Activated CD4-positive, alpha-beta T cell treated with anti-CD3 and anti-CD28 coated beads for 36 hours (primary cell): ENCODE measurements at regions not wholly inside any gene's neighbourhood (a gene's known extent, or its start where the extent isn't known, plus 50 kb on each side); places are given as distances from the start of the nearest gene placed in this dataset.
"Not testable (repeated sequence)": the region's sequence is repeated elsewhere in the genome, so short reads cannot be mapped to it uniquely, and the experiment has no call there.

Experiments used
- ATAC-seq: fragments of 200-7000 bp; cut with Tn5 transposase; one replicate; pipeline ENCODE4 v1.10.0; 2021; ENCODE audit warnings: mild to moderate bottlenecking, moderate library complexity
- CTCF ChIA-PET: fragments of 350-600 bp; sonication (Branson Sonifier 250); formaldehyde crosslinking; loops from one replicate; lab custom pipeline; 2021; ENCODE audit warnings: antibody characterized with exemption; lab: Charles Lee
- POLR2A ChIA-PET: fragments of 350-600 bp; sonication (Branson Sonifier 250); formaldehyde crosslinking; loops from one replicate; lab custom pipeline; 2021; ENCODE audit warnings: antibody characterized with exemption, inconsistent platforms; lab: Charles Lee
- DNase-seq: peaks from one replicate; pipeline ENCODE4 v3.0.0-alpha.2; 2020
- H3K27ac Mint-ChIP-seq: one replicate; pipeline ENCODE4 v1.8.0; 2021; ENCODE audit warnings: mixed read lengths
- H3K27me3 Mint-ChIP-seq: one replicate; pipeline ENCODE4 v1.8.0; 2021; ENCODE audit warnings: mixed read lengths
- H3K36me3 Mint-ChIP-seq: one replicate; pipeline ENCODE4 v1.8.0; 2021; ENCODE audit warnings: low read depth, mixed read lengths
- H3K4me1 Mint-ChIP-seq: one replicate; pipeline ENCODE4 v1.8.0; 2021; ENCODE audit warnings: mixed read lengths
- H3K4me3 Mint-ChIP-seq: one replicate; pipeline ENCODE4 v1.8.0; 2021; ENCODE audit warnings: mild to moderate bottlenecking, moderate library complexity, mixed read lengths
- H3K9me3 Mint-ChIP-seq: one replicate; pipeline ENCODE4 v1.8.0; 2021; ENCODE audit warnings: low read depth, mixed read lengths
- intact Hi-C, 2 experiments: fragments of 100-400 bp; cut with DNase I in 1 of 2; cut with micrococcal nuclease in 1 of 2; formaldehyde crosslinking; loops; one replicate each; pipeline versions ENCODE4 v1.14.2 to v1.15.1; 2022 to 2024; cut with DNase I, micrococcal nuclease

GRCh38 chr19:5245631-5246553 is 94.7 kb downstream of the PTPRS start:
- intact Hi-C loops, result no loop called here
- H3K4me1 Mint-ChIP-seq, result peaks cover 9% of the 10 kb centered on the region
- H3K9me3 Mint-ChIP-seq, result no peaks in the 10 kb centered on the region
- no peaks in the 10 kb centered on the region for H3K36me3 Mint-ChIP-seq
- DNase-seq (no peak), ATAC-seq (no peak)
- H3K4me3 Mint-ChIP-seq, result no peak overlapping the region
- CTCF ChIA-PET, result interaction anchor here (0.7 kb wide), 1 partner anchor 297 kb away, joined by 3 read pairs; no protein-coding TSS in a partner anchor
- no peak overlapping the region for H3K27ac Mint-ChIP-seq
- POLR2A ChIA-PET, result interaction anchor here (0.7 kb wide), 1 partner anchor 275 kb away, joined by 4 read pairs; no protein-coding TSS in a partner anchor
- peaks cover 4% of the 10 kb centered on the region for H3K27me3 Mint-ChIP-seq

GRCh38 chr19:5244351-5244750 is 96.3 kb downstream of the PTPRS start:
- Mint-ChIP-seq H3K9me3 (no peaks in the 10 kb centered on the region), H3K4me3 (no peak overlapping the region), H3K36me3 (no peaks in the 10 kb centered on the region), H3K27me3 (peaks cover 2% of the 10 kb centered on the region), H3K27ac (no peak overlapping the region), H3K4me1 (peaks cover 9% of the 10 kb centered on the region)
- ATAC-seq (no peak), DNase-seq (no peak)
- CTCF ChIA-PET, result no interaction called here
- intact Hi-C loops, result no loop called here
- POLR2A ChIA-PET, result no interaction called here

- no peak overlapping the region for H3K4me3 Mint-ChIP-seq
- no peaks in the 10 kb centered on the region for H3K36me3 Mint-ChIP-seq
- intact Hi-C loops, result no loop called here
- ChIA-PET CTCF (no interaction called here), POLR2A (no interaction called here)
- no peak for ATAC-seq
- peaks cover 2% of the 10 kb centered on the region for H3K27me3 Mint-ChIP-seq
- no peak overlapping the region for H3K27ac Mint-ChIP-seq
- DNase-seq, result no peak
- H3K9me3 Mint-ChIP-seq, result no peaks in the 10 kb centered on the region
- H3K4me1 Mint-ChIP-seq, result peaks cover 9% of the 10 kb centered on the region
These were observed 96.7 kb downstream of the PTPRS start for GRCh38 chr19:5243878-5244277.

GRCh38 chr19:5241896-5242295 is 98.7 kb downstream of the PTPRS start:
- POLR2A ChIA-PET, H3K4me3 Mint-ChIP-seq, DNase-seq, ATAC-seq, H3K27me3 Mint-ChIP-seq, H3K27ac Mint-ChIP-seq, H3K9me3 Mint-ChIP-seq, H3K36me3 Mint-ChIP-seq, intact Hi-C loops, H3K4me1 Mint-ChIP-seq: not testable (repeated sequence)
- CTCF ChIA-PET, result interaction anchor here (0.8 kb wide), 1 partner anchor 163 kb away, joined by 4 read pairs; no protein-coding TSS in a partner anchor

GRCh38 chr19:5240011-5240410 is 100.6 kb downstream of the PTPRS start:
- CTCF ChIA-PET, result no interaction called here
- H3K4me1 Mint-ChIP-seq, result no peaks in the 10 kb centered on the region
- POLR2A ChIA-PET, result no interaction called here

GRCh38 chr19:5238700-5239099 is 101.9 kb downstream of the PTPRS start:
- ChIA-PET CTCF (no interaction called here), POLR2A (no interaction called here)
- Mint-ChIP-seq H3K4me3 (no peak overlapping the region), H3K27me3 (no peaks in the 10 kb centered on the region), H3K27ac (no peak overlapping the region), H3K4me1 (no peaks in the 10 kb centered on the region), H3K36me3 (no peaks in the 10 kb centered on the region), H3K9me3 (no peaks in the 10 kb centered on the region)
- intact Hi-C loops, result no loop called here
- DNase-seq (no peak), ATAC-seq (no peak)

More at GRCh38 chr19:5240011-5240410, 100.6 kb downstream of the PTPRS start:
- intact Hi-C loops, result no loop called here
- H3K27ac Mint-ChIP-seq, result no peak overlapping the region
- H3K9me3 Mint-ChIP-seq, result no peaks in the 10 kb centered on the region
- DNase-seq (no peak), ATAC-seq (no peak)
- no peaks in the 10 kb centered on the region for H3K27me3 Mint-ChIP-seq
- no peaks in the 10 kb centered on the region for H3K36me3 Mint-ChIP-seq
- no peak overlapping the region for H3K4me3 Mint-ChIP-seq

- DNase-seq (no peak), ATAC-seq (no peak)
- no peak overlapping the region for H3K27ac Mint-ChIP-seq
- ChIA-PET POLR2A (no interaction called here), CTCF (no interaction called here)
- intact Hi-C loops, result no loop called here
- H3K27me3 Mint-ChIP-seq, result no peaks in the 10 kb centered on the region
- no peak overlapping the region for H3K4me3 Mint-ChIP-seq
- no peaks in the 10 kb centered on the region for H3K9me3 Mint-ChIP-seq
- no peaks in the 10 kb centered on the region for H3K36me3 Mint-ChIP-seq
- no peaks in the 10 kb centered on the region for H3K4me1 Mint-ChIP-seq
These were observed 102.6 kb downstream of the PTPRS start for GRCh38 chr19:5237939-5238480.

- DNase-seq, result no peak
- POLR2A ChIA-PET, result no interaction called here
These were observed 103.3 kb downstream of the PTPRS start for GRCh38 chr19:5237190-5237780.

GRCh38 chr19:5235458-5236219 is 105.0 kb downstream of the PTPRS start:
- no peaks in the 10 kb centered on the region for H3K4me1 Mint-ChIP-seq
- ChIA-PET CTCF (interaction anchor here (1.1 kb wide), 1 partner anchor 64 kb away, joined by 3 read pairs; no protein-coding TSS in a partner anchor), POLR2A (interaction anchor here (0.7 kb wide), 1 partner anchor 357 kb away, joined by 5 read pairs; no protein-coding TSS in a partner anchor)
- no peaks in the 10 kb centered on the region for H3K36me3 Mint-ChIP-seq
- no peak overlapping the region for H3K4me3 Mint-ChIP-seq
- no peak for DNase-seq
- intact Hi-C loops, result no loop called here
- H3K27me3 Mint-ChIP-seq, result no peaks in the 10 kb centered on the region
- H3K27ac Mint-ChIP-seq, result no peak overlapping the region
- no peaks in the 10 kb centered on the region for H3K9me3 Mint-ChIP-seq
- ATAC-seq, result no peak

More at GRCh38 chr19:5237190-5237780, 103.3 kb downstream of the PTPRS start:
- no peak overlapping the region for H3K4me3 Mint-ChIP-seq
- CTCF ChIA-PET, result no interaction called here
- H3K4me1 Mint-ChIP-seq, result no peaks in the 10 kb centered on the region
- H3K27ac Mint-ChIP-seq, result no peak overlapping the region
- no peaks in the 10 kb centered on the region for H3K36me3 Mint-ChIP-seq
- no peak for ATAC-seq
- no peaks in the 10 kb centered on the region for H3K9me3 Mint-ChIP-seq
- H3K27me3 Mint-ChIP-seq, result no peaks in the 10 kb centered on the region
- intact Hi-C loops, result no loop called here

- POLR2A ChIA-PET, result no interaction called here
These were observed 106.2 kb downstream of the PTPRS start for GRCh38 chr19:5234412-5234811.

More at GRCh38 chr19:5234412-5234811, 106.2 kb downstream of the PTPRS start:
- intact Hi-C loops, result no loop called here
- Mint-ChIP-seq H3K27ac (no peak overlapping the region), H3K4me3 (no peak overlapping the region), H3K27me3 (peaks cover 5% of the 10 kb centered on the region), H3K36me3 (no peaks in the 10 kb centered on the region), H3K4me1 (no peaks in the 10 kb centered on the region), H3K9me3 (no peaks in the 10 kb centered on the region)
- no peak for DNase-seq
- ATAC-seq, result no peak
- CTCF ChIA-PET, result no interaction called here
